GM18870 (cell line): ENCODE measurements at regions not wholly inside any gene's neighbourhood (a gene's known extent, or its start where the extent isn't known, plus 50 kb on each side); places are given as distances from the start of the nearest gene placed in this dataset.

Experiments
- ATAC-seq: cut with Tn5 transposase; IDR thresholded peaks from one replicate; pipeline ENCODE4 v1.9.1; 2021; ENCODE audit warnings: moderate library complexity; ENCODE audit not compliant: unreplicated experiment

- no peak for ATAC-seq
Measured at GRCh38 chr2:149679286-149679685, 91.7 kb upstream of the MMADHC start.

GRCh38 chr2:149677416-149677815 is 89.8 kb upstream of the MMADHC start:
- ATAC-seq: no peak

DNA sequence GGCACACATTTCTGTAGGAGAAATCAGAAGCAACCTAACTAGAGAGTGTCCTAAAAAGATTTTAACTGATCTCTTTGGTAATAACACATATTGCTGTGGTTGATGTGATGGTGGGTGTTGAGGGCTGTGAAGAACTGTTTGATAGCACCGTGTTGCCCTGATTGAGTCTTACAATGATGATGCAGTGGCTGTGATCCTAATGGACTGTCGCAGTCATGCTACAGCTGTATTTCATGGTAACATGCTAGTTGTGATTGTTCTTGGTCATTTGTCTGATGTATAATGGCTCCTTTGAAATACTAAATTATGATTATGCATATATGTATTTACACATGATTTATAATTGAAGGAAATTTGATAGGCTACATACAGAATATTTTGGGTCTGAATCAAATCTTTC is 82.5 kb upstream of the MMADHC start:
- ATAC-seq: no peak

- no peak for ATAC-seq
Measured at GRCh38 chr2:149666809-149667320, 79.3 kb upstream of the MMADHC start.

GRCh38 chr2:149664896-149665295 is 77.3 kb upstream of the MMADHC start:
- ATAC-seq: no peak

GRCh38 chr2:149662556-149662955 is 75.0 kb upstream of the MMADHC start:
- ATAC-seq: no peak

- no peak for ATAC-seq
Measured at GRCh38 chr2:149661844-149662243, 74.3 kb upstream of the MMADHC start.

- no peak for ATAC-seq
Measured at GRCh38 chr2:149658553-149658952, 71.0 kb upstream of the MMADHC start.

DNA sequence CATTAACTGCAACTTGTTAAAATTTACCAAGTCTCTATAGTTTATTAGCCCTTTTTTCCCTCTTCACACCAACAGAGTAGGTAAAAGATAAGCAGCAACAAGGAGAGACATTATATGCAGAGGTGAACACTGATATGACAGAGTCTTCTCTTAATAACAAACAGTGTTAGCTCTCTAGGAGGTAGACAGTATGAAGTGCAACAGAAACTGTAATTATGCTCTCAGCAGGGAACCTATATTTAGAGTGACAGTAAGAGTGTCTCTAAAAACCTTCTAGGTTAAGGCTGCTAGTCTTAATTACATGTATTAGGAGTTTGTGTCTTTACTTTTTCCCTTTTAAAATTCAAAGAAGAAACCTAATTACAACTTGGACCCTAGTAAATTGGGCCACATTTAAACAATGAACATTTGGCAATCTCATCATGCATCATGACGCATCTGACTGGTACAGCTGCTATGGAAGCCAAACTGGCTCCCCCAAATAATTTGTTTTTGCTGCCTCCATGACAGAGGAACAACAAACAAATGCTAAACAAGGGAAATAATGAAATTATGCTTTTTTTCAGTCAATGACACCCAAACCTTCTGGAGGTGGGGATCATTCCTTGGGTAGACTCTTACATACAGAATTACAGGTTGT is 69.9 kb upstream of the MMADHC start:
- no peak for ATAC-seq

- ATAC-seq: no peak
Measured at GRCh38 chr2:149656996-149657395, 69.4 kb upstream of the MMADHC start.

GRCh38 chr2:149653831-149654445 is 66.4 kb upstream of the MMADHC start:
- no peak for ATAC-seq

GRCh38 chr2:149652926-149653325 is 65.4 kb upstream of the MMADHC start:
- no peak for ATAC-seq

GRCh38 chr2:149652526-149652925 is 65.0 kb upstream of the MMADHC start:
- no peak for ATAC-seq

DNA sequence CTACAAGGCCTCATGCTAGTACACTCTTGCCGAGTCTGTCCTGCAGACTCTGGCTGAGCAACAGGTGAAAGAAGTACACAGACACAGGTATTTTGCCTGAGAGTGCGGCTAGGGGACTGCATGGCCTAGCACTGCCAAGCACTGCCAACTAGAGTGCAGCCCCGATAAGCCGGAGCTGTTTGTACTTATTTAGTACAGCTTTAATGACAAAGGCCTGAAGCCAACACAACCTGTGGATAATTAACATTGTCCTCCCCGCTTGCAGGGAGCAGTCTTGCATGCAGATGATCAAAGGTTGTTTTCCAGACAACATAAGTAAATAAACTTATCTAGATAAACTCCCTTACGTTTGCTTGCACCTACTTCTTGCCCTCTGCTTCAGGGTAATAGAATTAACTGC is 63.7 kb upstream of the MMADHC start:
- ATAC-seq: no peak

DNA sequence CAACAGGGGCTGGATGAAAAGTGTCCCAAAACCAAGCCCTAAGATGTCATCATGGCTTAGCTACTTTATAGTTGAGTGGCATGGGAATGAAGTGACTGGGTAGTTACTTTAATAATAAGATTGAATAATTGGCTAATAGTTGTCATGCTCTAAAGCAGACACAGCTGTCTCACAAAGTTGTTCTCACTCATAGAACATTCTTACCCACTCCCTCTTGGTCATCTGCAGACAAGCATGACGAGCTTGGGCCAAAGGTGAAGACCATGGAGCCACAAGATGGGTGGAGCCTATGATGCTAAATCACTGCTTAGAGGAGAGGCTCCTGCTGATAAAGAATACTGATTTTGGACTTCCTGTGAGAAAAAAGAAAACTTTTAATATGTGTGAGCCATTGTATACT is 62.4 kb upstream of the MMADHC start:
- ATAC-seq: no peak

DNA sequence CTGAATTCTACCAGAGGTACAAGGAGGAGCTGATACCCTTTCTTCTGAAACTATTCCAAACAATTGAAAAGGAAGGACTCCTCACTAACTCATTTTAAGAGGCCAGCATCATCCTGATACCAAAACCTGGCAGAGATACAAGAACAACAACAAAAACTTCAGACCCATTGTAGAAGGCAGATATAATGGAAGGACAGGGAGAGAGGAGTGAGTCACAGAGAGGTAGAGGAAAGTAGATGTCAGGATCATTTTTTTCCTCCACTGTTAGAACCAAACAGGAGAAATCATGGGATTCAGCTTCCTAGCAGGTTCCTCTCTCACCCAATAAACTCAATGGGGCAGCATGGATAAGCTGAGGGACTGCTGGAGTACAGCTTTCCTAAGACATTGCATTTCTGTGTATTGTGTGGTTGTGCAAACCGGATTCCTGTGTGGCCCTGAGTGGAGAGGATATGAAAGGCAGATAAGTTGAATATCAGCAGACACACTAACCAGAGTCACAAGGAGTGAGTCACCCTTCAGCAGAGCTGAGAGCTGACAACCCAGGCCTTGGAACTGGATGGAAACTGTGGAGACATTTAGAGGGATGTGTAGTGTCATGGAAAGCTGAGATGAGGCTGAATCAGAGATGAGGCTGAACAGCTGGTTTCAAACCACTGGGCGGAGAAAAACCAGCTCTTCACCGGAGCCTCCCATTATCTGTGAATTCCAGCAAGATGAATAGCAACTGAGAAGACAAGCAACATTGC is 60.9 kb upstream of the MMADHC start:
- ATAC-seq: no peak

- ATAC-seq: no peak
Measured at GRCh38 chr2:149645391-149645790, 57.8 kb upstream of the MMADHC start.
